HG03520 (cell line): ENCODE measurements at regions not wholly inside any gene's neighbourhood (a gene's known extent, or its start where the extent isn't known, plus 50 kb on each side); places are given as distances from the start of the nearest gene placed in this dataset.
"Not testable (repeated sequence)": the region's sequence is repeated elsewhere in the genome, so short reads cannot be mapped to it uniquely, and the experiment has no call there.

Experiments used
- ATAC-seq: cut with Tn5 transposase; IDR thresholded peaks from one replicate; pipeline ENCODE4 v1.9.1; 2021; ENCODE audit warnings: mild to moderate bottlenecking, moderate library complexity; ENCODE audit not compliant: unreplicated experiment

- ATAC-seq, result no peak
Measured at GRCh38 chr5:89199306-89199705, 316.3 kb upstream of the MEF2C start.

GRCh38 chr5:89191374-89191773 lies 308.4 kb upstream of the MEF2C start:
- ATAC-seq, result no peak

GRCh38 chr5:89190515-89191265 lies 307.7 kb upstream of the MEF2C start:
- no peak for ATAC-seq

- no peak for ATAC-seq
Measured at GRCh38 chr5:89187883-89188465, 305.0 kb upstream of the MEF2C start.

GRCh38 chr5:89187268-89187667 lies 304.3 kb upstream of the MEF2C start:
- ATAC-seq, result no peak

GRCh38 chr5:89181546-89181945 lies 298.6 kb upstream of the MEF2C start:
- no peak for ATAC-seq

- no peak for ATAC-seq
Measured at GRCh38 chr5:89179731-89180130, 296.7 kb upstream of the MEF2C start.

- ATAC-seq, result no peak
Measured at GRCh38 chr5:89178541-89178940, 295.6 kb upstream of the MEF2C start.

GRCh38 chr5:89173528-89173927 lies 290.5 kb upstream of the MEF2C start:
- no peak for ATAC-seq

- no peak for ATAC-seq
Measured at GRCh38 chr5:89168766-89169165, 285.8 kb upstream of the MEF2C start.

GRCh38 chr5:89164703-89165102 lies 281.7 kb upstream of the MEF2C start:
- not testable (repeated sequence) for ATAC-seq

GRCh38 chr5:89156226-89156625 lies 273.2 kb upstream of the MEF2C start:
- ATAC-seq, result no peak

GRCh38 chr5:89147031-89147430 lies 264.0 kb upstream of the MEF2C start:
- no peak for ATAC-seq

GRCh38 chr5:89137148-89137547 lies 254.2 kb upstream of the MEF2C start:
- ATAC-seq, result no peak

- no peak for ATAC-seq
Measured at GRCh38 chr5:89133975-89134374, 251.0 kb upstream of the MEF2C start.

- no peak for ATAC-seq
Measured at GRCh38 chr5:89133129-89133528, 250.1 kb upstream of the MEF2C start.

- no peak for ATAC-seq
Measured at GRCh38 chr5:89130851-89131250, 247.9 kb upstream of the MEF2C start.

- no peak for ATAC-seq
Measured at GRCh38 chr5:89129941-89130340, 247.0 kb upstream of the MEF2C start.

- no peak for ATAC-seq
Measured at GRCh38 chr5:89128906-89129625, 246.1 kb upstream of the MEF2C start.

GRCh38 chr5:89128092-89128491 lies 245.1 kb upstream of the MEF2C start:
- ATAC-seq, result no peak

GRCh38 chr5:89127191-89127590 lies 244.2 kb upstream of the MEF2C start:
- no peak for ATAC-seq

GRCh38 chr5:89125372-89125771 lies 242.4 kb upstream of the MEF2C start:
- no peak for ATAC-seq
